HEK293T (cell line): ENCODE measurements at regions not wholly inside any gene's neighbourhood (a gene's known extent, or its start where the extent isn't known, plus 50 kb on each side); places are given as distances from the start of the nearest gene placed in this dataset.

ENCODE experiments used
- BHLHE40 ChIP-seq: fragments of 450-650 bp; IDR thresholded peaks from 2 replicates; pipeline ENCODE4 v1.6.1; 2016; ENCODE audit warnings: mild to moderate bottlenecking, moderate library complexity, borderline replicate concordance
- CTBP1 ChIP-seq: fragments of 450-650 bp; IDR thresholded peaks from 2 replicates; pipeline ENCODE4 v1.6.1; 2016; ENCODE audit warnings: borderline replicate concordance
- ELF4 ChIP-seq: fragments of 450-650 bp; IDR thresholded peaks from 2 replicates; pipeline ENCODE4 v1.6.1; 2017; ENCODE audit warnings: antibody characterized with exemption
- FOXA1 ChIP-seq: fragments of 450-650 bp; IDR thresholded peaks from 2 replicates; pipeline ENCODE4 v1.6.1; 2016; ENCODE audit warnings: mild to moderate bottlenecking
- FOXK2 ChIP-seq: fragments of 450-650 bp; IDR thresholded peaks from 2 replicates; pipeline ENCODE4 v1.6.1; 2016; ENCODE audit warnings: mild to moderate bottlenecking
- FOXM1 ChIP-seq: fragments of 450-650 bp; IDR thresholded peaks from 2 replicates; pipeline ENCODE4 v1.6.1; 2017; ENCODE audit warnings: mild to moderate bottlenecking, borderline replicate concordance
- L3MBTL2 ChIP-seq: fragments of 450-650 bp; conservative IDR thresholded peaks from 2 replicates; pipeline ENCODE4 v1.6.1; 2016; ENCODE audit warnings: mild to moderate bottlenecking
- NFRKB ChIP-seq: fragments of 450-650 bp; IDR thresholded peaks from 2 replicates; pipeline ENCODE4 v1.6.1; 2016; ENCODE audit warnings: mild to moderate bottlenecking, moderate library complexity
- SP1 ChIP-seq: fragments of 450-650 bp; IDR thresholded peaks from 2 replicates; pipeline ENCODE4 v1.6.1; 2017
- SUZ12 ChIP-seq: fragments of 450-650 bp; IDR thresholded peaks from 2 replicates; pipeline ENCODE4 v1.6.1; 2016; ENCODE audit warnings: mild to moderate bottlenecking
- TARDBP ChIP-seq: fragments of 450-650 bp; IDR thresholded peaks from 2 replicates; pipeline ENCODE4 v1.6.1; 2016
- TF ChIP-seq, protein P1 (sequence below): fragments of 450-650 bp; IDR thresholded peaks from 2 replicates; pipeline ENCODE4 v1.6.1; 2016

DNA sequence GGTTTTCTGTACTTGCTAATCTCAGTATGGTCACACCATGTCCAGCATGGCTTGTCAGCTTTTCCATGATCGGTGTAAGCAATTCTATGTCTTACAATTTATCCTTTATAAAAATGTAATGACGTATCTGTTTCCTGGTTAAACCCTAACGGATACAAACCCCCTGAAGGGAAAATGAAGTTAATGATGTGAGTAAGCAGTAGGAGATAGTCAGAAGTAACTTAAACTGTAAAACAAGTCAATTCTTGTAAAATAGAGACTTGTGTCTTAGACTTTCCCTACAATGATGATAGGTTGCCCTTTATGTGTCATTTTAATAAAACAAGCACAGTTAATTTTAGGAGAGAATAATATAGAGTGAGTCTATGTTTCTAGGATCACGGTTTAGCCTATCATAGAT lies 1365.9 kb upstream of the SLC39A10 start:
- TF ChIP-seq FOXA1 = no peak
- no peak for TF ChIP-seq TARDBP
- no peak for TF ChIP-seq NFRKB
- TF ChIP-seq SP1 = no peak
- no peak for TF ChIP-seq SUZ12
- no peak for TF ChIP-seq BHLHE40
- no peak for TF ChIP-seq FOXK2
- no peak for TF ChIP-seq L3MBTL2
- TF ChIP-seq, protein P1, sequence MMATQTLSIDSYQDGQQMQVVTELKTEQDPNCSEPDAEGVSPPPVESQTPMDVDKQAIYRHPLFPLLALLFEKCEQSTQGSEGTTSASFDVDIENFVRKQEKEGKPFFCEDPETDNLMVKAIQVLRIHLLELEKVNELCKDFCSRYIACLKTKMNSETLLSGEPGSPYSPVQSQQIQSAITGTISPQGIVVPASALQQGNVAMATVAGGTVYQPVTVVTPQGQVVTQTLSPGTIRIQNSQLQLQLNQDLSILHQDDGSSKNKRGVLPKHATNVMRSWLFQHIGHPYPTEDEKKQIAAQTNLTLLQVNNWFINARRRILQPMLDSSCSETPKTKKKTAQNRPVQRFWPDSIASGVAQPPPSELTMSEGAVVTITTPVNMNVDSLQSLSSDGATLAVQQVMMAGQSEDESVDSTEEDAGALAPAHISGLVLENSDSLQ = no peak
- no peak for TF ChIP-seq CTBP1
- TF ChIP-seq FOXM1 = no peak
- no peak for TF ChIP-seq ELF4
